Fibroblast of gingiva (primary cell): ENCODE measurements at regions not wholly inside any gene's neighbourhood (a gene's known extent, or its start where the extent isn't known, plus 50 kb on each side); places are given as distances from the start of the nearest gene placed in this dataset.
"Not testable (repeated sequence)": the region's sequence is repeated elsewhere in the genome, so short reads cannot be mapped to it uniquely, and the experiment has no call there.

ENCODE experiments used
- DNase-seq: peaks from one replicate; pipeline ENCODE4 v3.0.0-alpha.2; 2011; ENCODE audit warnings: low read depth

GRCh38 chr11:127843483-127844396, 743.6 kb downstream of the ETS1 start:
- no peak for DNase-seq

DNA sequence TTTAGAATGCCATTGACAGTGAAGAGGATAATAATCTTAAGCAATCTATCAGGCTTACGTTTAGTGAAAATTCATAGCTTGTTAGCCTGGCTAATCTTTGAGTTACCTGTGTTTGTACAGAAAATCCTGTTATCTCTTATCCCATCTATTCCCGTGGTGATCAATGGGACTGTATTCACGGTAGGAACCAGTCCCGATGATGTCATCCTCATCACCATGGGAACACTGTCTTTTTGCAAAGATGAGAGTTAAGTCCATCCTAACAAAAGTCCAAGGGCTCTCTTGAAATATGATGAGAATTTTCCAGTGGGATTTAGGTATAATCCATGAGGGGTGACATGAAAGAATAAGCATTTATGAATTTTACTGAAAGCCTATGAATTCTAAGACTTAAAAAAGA, 762.2 kb downstream of the ETS1 start:
- no peak for DNase-seq

DNA sequence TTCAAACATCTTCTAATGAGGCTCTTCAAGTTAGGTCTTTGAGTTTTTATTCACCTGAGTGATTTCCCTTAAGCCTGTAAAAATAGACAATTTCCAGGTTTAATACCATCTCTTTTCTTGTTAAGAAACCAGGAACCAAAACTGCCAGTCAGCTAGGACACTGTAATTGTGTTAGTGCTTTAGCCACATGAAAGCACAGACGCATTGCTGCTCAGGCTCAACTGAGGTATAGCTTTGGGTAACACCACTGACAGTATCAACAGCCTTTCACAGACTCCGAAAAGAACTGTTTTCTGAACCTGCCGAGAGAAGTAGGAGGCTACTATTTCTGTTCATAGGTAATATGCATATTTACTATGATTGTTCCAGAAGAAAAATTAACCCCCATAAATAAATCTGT, 768.7 kb downstream of the ETS1 start:
- DNase-seq, result no peak

DNA sequence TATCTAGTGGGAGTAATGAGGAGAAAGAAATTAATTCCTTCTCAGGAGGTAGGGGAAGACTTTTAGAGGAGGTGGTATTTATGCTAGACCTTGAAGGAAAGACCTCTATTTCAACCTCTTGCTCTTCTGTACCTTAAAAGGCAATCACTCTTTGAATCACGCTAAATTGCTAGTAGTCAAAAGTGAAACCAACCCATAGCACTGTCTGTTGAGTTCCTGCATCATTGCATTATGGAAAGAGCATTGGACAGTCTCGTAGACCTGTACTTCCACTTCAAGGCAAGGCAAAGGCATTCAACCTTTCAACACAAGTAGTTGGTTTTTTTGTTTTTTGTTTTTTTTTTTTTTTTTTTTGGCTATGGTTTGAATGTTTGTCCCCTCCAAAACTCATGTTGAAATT, 770.4 kb downstream of the ETS1 start:
- no peak for DNase-seq

- no peak for DNase-seq
Measured at GRCh38 chr11:127815331-127815730, 772.0 kb downstream of the ETS1 start.

- no peak for DNase-seq
Measured at GRCh38 chr11:127806501-127806900, 780.9 kb downstream of the ETS1 start.

DNA sequence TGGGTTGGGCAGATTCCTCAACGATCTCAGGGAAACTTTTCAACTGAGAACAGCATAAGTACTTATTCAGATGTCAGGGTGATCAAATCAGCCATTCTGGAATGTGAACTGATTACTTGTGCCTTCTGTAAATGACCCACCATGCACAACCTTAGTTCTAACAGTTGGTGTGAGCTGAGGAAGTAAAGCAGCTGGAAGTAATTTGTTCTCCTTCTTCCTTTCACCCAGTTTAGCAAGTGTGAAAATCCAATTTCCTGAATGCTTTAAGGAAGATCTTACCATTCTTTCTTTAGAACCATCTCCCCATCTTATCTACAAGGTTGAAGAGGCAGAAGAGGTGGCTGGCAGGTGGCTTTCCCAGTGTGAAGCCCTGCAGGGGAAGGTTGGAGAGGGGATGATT, 781.6 kb downstream of the ETS1 start:
- no peak for DNase-seq

DNA sequence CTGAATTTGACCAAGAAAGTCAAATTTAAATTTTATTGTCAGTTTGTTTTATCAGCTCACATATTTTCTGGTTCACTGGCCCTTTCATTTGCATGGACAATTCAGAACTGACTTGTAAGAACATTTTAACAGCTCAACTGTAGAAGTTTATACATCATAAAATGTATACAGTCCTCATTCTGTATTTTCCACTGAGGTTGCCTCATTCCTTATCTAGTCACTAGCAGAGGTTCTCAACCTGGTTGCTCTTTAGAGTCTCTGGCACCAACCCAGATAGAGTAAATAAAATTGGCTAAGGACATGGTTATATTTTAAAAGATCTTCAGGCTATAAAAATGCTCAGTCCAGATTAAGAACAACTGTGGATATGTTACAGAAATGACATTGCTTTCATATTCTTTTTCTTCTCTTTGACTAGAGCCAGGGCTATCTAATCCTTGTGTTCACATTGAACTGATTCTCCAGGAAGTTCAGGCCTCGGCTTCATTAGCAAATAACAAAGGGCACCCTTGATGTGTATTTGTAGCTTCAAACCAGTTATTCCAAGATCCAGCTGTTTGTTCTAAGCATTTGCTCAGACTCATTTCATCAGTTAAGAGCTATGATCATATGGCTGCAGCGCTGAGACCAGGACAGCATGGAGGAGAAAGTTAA, 782.5 kb downstream of the ETS1 start:
- DNase-seq, result no peak

DNA sequence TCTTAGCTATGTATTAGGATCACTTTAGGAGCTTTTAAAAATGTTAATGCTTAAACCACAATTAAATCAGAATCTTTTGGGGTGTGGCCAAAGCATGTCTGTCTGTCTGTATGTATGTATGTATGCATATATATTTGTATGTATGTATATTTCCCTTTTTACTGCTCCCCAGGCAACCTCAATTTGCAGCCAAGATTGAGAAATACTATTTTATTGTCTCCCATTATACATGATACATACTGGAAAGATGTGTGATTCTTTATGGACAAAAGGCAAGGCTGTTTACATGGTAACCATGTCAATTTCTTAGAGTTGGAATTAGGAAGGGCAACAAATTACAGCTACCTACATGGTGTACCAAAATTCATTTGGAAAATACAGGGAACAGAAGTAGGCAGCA, 783.6 kb downstream of the ETS1 start:
- no peak for DNase-seq

GRCh38 chr11:127800989-127801688, 786.2 kb downstream of the ETS1 start:
- no peak for DNase-seq

- no peak for DNase-seq
Measured at GRCh38 chr11:127795326-127795725, 792.0 kb downstream of the ETS1 start.

DNA sequence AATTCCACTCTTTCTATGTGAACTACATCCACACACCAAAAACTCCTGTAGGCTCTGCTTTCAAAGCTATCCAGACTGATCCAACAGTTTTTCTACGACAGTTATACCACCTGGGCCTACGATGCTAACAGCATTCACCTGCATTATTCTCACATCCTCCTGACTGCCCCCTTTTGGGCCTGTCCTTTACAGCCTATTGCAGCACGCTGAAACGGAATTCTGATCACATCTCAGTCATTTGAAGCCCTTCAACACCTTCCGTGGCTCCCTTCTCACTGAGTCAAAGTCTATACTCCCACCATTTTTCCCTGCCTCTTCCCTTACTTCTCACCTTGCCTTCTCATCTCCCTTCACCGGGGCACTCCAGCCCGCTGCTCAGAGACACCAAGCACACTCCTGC, 791.3 kb upstream of the KIRREL3 start:
- DNase-seq, result no peak

- no peak for DNase-seq
Measured at GRCh38 chr11:127790592-127790991, 790.0 kb upstream of the KIRREL3 start.

- no peak for DNase-seq
Measured at GRCh38 chr11:127789927-127790326, 789.4 kb upstream of the KIRREL3 start.

DNA sequence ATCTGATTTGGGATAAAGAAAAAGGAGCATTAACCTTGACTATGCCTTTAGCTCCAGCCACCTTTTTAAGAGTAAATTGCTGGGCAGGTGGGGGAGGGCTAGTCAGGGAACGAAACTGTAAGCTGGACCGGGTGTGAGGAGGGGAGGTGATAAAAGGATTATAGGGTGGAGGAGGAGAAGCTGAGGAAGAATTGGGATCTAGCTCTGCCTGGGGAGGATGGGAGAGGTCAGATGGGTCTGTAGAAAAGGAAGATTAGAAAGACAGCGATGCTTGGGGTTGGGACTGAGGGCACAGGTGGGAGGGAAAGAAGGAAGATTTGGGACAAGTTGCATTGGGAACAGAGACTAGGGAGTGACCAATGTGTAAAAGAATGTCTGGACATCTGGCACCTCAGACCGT, 772.4 kb upstream of the KIRREL3 start:
- DNase-seq, result not testable (repeated sequence)

DNA sequence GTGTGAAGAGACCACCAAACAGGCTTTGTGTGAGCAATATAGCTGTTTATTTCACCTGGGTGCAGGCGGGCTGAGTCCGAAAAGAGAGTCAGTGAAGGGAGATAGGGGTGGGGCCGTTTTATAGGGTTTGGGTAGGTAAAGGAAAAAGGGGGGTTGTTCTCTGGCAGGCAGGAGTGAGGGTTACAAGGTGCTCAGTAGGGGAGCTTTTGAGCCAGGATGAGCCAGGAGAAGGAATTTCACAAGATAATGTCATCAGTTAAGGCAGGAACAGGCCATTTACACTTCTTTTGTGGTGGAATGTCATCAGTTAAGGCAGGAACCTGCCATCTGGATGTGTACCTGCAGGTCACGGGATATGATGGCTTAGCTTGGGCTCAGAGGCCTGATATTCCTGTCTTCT, 768.4 kb upstream of the KIRREL3 start:
- DNase-seq, result not testable (repeated sequence)

DNA sequence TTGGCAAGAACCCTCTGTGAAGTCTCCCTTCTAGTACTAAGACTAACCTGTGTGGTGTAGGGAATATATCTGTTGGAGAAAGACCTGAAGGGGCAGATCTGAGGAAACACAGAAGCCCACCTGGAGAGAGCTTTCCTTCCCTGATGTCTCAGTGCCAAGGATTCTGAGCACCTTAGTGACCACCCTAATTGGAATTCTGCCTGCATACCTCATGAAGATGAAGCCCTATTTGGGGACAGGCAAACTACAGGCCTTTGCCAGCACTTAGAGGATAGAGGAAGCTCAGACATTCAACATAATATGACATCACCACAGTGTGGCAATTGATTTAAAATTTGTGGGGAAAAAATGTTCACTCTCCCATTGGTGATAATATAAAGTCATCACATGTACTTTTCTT, 766.2 kb upstream of the KIRREL3 start:
- DNase-seq, result no peak

- DNase-seq, result no peak
Measured at GRCh38 chr11:127738771-127739286, 738.3 kb upstream of the KIRREL3 start.

DNA sequence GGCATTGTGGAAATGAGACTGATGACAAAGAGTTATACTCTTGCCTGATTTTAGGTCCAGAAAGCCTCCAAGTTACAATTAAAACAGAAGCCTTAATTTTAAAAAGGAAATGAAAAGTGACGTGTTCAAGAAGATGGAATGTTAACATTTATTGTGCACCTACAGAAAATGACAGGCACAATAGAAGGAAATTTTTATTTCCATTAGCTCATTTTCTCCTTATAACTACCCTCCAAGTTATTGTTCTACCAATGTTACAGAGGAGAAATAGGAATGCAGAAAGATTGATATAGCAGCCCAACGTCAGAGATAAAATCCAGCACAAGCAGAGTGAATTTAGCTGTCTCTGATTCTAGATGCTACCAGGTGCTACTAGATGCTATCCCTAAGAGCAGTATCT, 736.9 kb upstream of the KIRREL3 start:
- DNase-seq, result no peak

- DNase-seq, result no peak
Measured at GRCh38 chr11:127733552-127733951, 733.0 kb upstream of the KIRREL3 start.

DNA sequence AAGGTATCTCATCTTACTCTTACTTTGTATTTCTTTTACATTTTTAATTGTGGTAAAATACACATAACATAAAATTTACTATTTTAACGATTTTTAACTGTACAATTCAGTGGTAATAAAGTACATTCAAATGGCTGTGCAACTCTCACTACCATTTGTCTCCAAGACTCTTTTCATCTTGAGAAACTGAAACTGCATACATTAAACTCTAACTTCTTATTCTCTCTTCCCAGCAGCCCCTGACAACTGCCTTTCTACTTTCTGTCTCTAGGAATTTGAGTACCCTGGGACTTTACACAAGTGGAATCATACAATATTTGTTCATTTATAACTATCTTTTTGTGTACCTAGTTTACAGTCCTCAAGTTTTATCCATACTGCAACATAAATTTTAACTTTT, 725.8 kb upstream of the KIRREL3 start:
- DNase-seq, result no peak

GRCh38 chr11:127723714-127724113, 723.1 kb upstream of the KIRREL3 start:
- DNase-seq, result no peak

- DNase-seq, result no peak
Measured at GRCh38 chr11:127713226-127713625, 712.7 kb upstream of the KIRREL3 start.
